ENCODE measurements at regions not wholly inside any gene's neighbourhood (a gene's known extent, or its start where the extent isn't known, plus 50 kb on each side); places are given as distances from the start of the nearest gene placed in this dataset.

- DNase-seq (ENCODE audit: low spot score) = no peak
Observed at GRCh38 chr9:90309809-90310520, 332.7 kb downstream of the DIRAS2 start.

- DNase-seq (ENCODE audit: low spot score) = no peak
Observed at GRCh38 chr9:90310521-90310876, 332.1 kb downstream of the DIRAS2 start.

- DNase-seq (ENCODE audit: low spot score) = no peak
Observed at GRCh38 chr9:90311811-90312210, 330.8 kb downstream of the DIRAS2 start.

- DNase-seq (ENCODE audit: low spot score) = no peak
Observed at GRCh38 chr9:90322296-90322695, 320.3 kb downstream of the DIRAS2 start.

GRCh38 chr9:90325913-90326653 lies 316.5 kb downstream of the DIRAS2 start:
- no peak for DNase-seq (ENCODE audit: low spot score)

GRCh38 chr9:90330231-90330630 lies 312.4 kb downstream of the DIRAS2 start:
- no peak for DNase-seq (ENCODE audit: low spot score)

GRCh38 chr9:90331826-90332575 lies 310.6 kb downstream of the DIRAS2 start:
- DNase-seq (ENCODE audit: low spot score) = no peak

GRCh38 chr9:90333226-90333625 lies 309.4 kb downstream of the DIRAS2 start:
- DNase-seq (ENCODE audit: low spot score) = no peak

- DNase-seq (ENCODE audit: low spot score) = no peak
Observed at GRCh38 chr9:90340421-90340820, 302.2 kb downstream of the DIRAS2 start.

- no peak for DNase-seq (ENCODE audit: low spot score)
Observed at GRCh38 chr9:90342607-90343006, 300.0 kb downstream of the DIRAS2 start.

- no peak for DNase-seq (ENCODE audit: low spot score)
Observed at GRCh38 chr9:90343366-90343765, 299.3 kb downstream of the DIRAS2 start.

- no peak for DNase-seq (ENCODE audit: low spot score)
Observed at GRCh38 chr9:90343991-90344390, 298.6 kb downstream of the DIRAS2 start.

GRCh38 chr9:90365666-90366065 lies 277.0 kb downstream of the DIRAS2 start:
- no peak for DNase-seq (ENCODE audit: low spot score)

- DNase-seq (ENCODE audit: low spot score) = no peak
Observed at GRCh38 chr9:90368241-90368640, 274.4 kb downstream of the DIRAS2 start.

GRCh38 chr9:90368928-90369327 lies 273.7 kb downstream of the DIRAS2 start:
- no peak for DNase-seq (ENCODE audit: low spot score)

GRCh38 chr9:90379771-90380170 lies 262.9 kb downstream of the DIRAS2 start:
- DNase-seq (ENCODE audit: low spot score) = no peak

GRCh38 chr9:90385146-90385545 lies 257.5 kb downstream of the DIRAS2 start:
- no peak for DNase-seq (ENCODE audit: low spot score)

GRCh38 chr9:90393365-90394152 lies 249.1 kb downstream of the DIRAS2 start:
- no peak for DNase-seq (ENCODE audit: low spot score)

- DNase-seq (ENCODE audit: low spot score) = no peak
Observed at GRCh38 chr9:90394871-90395270, 247.8 kb downstream of the DIRAS2 start.

- DNase-seq (ENCODE audit: low spot score) = no peak
Observed at GRCh38 chr9:90400091-90400490, 242.5 kb downstream of the DIRAS2 start.

- no peak for DNase-seq (ENCODE audit: low spot score)
Observed at GRCh38 chr9:90408659-90409058, 234.0 kb downstream of the DIRAS2 start.

- DNase-seq (ENCODE audit: low spot score) = no peak
Observed at GRCh38 chr9:90419221-90419851, 223.3 kb downstream of the DIRAS2 start.
